ENCODE measurements at regions not wholly inside any gene's neighbourhood (a gene's known extent, or its start where the extent isn't known, plus 50 kb on each side); places are given as distances from the start of the nearest gene placed in this dataset.

GRCh38 chr9:129481424-129481809 is 139.5 kb downstream of the C9orf50 start:
- TF ChIP-seq RFX5 (IDR thresholded peaks at IDR 0.05; ENCODE audit: low read depth, low read length) (no peak), MAFK (IDR thresholded peaks at IDR 0.05; ENCODE audit: low read depth, low read length) (no peak), MXI1 (IDR thresholded peaks at IDR 0.05; ENCODE audit: borderline replicate concordance, low read depth, low read length) (no peak), RAD21 (IDR thresholded peaks at IDR 0.05; ENCODE audit: low read length) (no peak), CHD1 (IDR thresholded peaks at IDR 0.05; ENCODE audit: low read depth, low read length) (no peak), RCOR1 (IDR thresholded peaks at IDR 0.05; ENCODE audit: insufficient replicate concordance, low read length) (no peak), POLR2A (IDR thresholded peaks at IDR 0.05; ENCODE audit: low read depth, low read length) (no peak), BHLHE40 (IDR thresholded peaks at IDR 0.05; ENCODE audit: low read depth, low read length) (no peak), FOS (IDR thresholded peaks at IDR 0.05; ENCODE audit: low read depth, low read length) (no peak), SMC3 (IDR thresholded peaks at IDR 0.05; ENCODE audit: low read depth, low read length) (no peak), CEBPB (IDR thresholded peaks at IDR 0.05; ENCODE audit: low read depth, low read length) (no peak), NFE2L2 (IDR thresholded peaks at IDR 0.05; ENCODE audit: low read depth, low read length) (no peak), MAZ (IDR thresholded peaks at IDR 0.05; ENCODE audit: borderline replicate concordance, low read depth, low read length) (no peak)
- TF ChIP-seq, protein P1, sequence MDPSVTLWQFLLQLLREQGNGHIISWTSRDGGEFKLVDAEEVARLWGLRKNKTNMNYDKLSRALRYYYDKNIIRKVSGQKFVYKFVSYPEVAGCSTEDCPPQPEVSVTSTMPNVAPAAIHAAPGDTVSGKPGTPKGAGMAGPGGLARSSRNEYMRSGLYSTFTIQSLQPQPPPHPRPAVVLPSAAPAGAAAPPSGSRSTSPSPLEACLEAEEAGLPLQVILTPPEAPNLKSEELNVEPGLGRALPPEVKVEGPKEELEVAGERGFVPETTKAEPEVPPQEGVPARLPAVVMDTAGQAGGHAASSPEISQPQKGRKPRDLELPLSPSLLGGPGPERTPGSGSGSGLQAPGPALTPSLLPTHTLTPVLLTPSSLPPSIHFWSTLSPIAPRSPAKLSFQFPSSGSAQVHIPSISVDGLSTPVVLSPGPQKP (IDR thresholded peaks at IDR 0.05; ENCODE audit: borderline replicate concordance, low read depth, low read length): no peak
- TF ChIP-seq, protein P2, sequence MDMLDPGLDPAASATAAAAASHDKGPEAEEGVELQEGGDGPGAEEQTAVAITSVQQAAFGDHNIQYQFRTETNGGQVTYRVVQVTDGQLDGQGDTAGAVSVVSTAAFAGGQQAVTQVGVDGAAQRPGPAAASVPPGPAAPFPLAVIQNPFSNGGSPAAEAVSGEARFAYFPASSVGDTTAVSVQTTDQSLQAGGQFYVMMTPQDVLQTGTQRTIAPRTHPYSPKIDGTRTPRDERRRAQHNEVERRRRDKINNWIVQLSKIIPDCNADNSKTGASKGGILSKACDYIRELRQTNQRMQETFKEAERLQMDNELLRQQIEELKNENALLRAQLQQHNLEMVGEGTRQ (IDR thresholded peaks at IDR 0.05; ENCODE audit: low read depth, low read length): no peak
- TF ChIP-seq, protein P3, sequence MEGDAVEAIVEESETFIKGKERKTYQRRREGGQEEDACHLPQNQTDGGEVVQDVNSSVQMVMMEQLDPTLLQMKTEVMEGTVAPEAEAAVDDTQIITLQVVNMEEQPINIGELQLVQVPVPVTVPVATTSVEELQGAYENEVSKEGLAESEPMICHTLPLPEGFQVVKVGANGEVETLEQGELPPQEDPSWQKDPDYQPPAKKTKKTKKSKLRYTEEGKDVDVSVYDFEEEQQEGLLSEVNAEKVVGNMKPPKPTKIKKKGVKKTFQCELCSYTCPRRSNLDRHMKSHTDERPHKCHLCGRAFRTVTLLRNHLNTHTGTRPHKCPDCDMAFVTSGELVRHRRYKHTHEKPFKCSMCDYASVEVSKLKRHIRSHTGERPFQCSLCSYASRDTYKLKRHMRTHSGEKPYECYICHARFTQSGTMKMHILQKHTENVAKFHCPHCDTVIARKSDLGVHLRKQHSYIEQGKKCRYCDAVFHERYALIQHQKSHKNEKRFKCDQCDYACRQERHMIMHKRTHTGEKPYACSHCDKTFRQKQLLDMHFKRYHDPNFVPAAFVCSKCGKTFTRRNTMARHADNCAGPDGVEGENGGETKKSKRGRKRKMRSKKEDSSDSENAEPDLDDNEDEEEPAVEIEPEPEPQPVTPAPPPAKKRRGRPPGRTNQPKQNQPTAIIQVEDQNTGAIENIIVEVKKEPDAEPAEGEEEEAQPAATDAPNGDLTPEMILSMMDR (conservative IDR thresholded peaks at IDR 0.05; ENCODE audit: low read depth, low read length): no peak
- DNase-seq (no peak), ATAC-seq (ENCODE audit: low read depth) (no peak)
- Histone ChIP-seq H3K36me3 (ENCODE audit: control insufficient read depth, insufficient read depth, low read length) (no peaks in the 10 kb centered on the region), H3K27ac (ENCODE audit: insufficient read depth, low read length) (peak overlapping the region; percentile 95), H2BK120ac (ENCODE audit: low read depth, low read length) (peak overlapping the region; percentile 95), H3K79me1 (ENCODE audit: low read depth in 1 of 2, low read length in 2 of 2) (peaks cover 15 to 39% of the 10 kb centered on the region in 2 experiments), H2BK5ac (ENCODE audit: low read depth, low read length, poor library complexity, severe bottlenecking) (peak overlapping the region; percentile 97), H2AK9ac (replicated peaks; ENCODE audit: low read depth, low read length, poor library complexity) (peak overlapping the region; percentile 98), H4K91ac (ENCODE audit: insufficient read depth, low read depth, low read length) (peak overlapping the region; percentile 97), H3K9me1 (ENCODE audit: insufficient read depth, low read length) (peaks cover 35% of the 10 kb centered on the region), H3K9me3 (ENCODE audit: control insufficient read depth, insufficient read depth, low read length) (no peaks in the 10 kb centered on the region), H3K4me2 (ENCODE audit: low read depth, low read length) (no peak overlapping the region), H2BK15ac (ENCODE audit: low read depth, low read length) (peak overlapping the region; percentile 92), H3K4me1 (ENCODE audit: control insufficient read depth, insufficient read depth, low read length) (peaks cover 39% of the 10 kb centered on the region), H4K8ac (ENCODE audit: low read depth in 2 of 2, low read length in 2 of 2) (peak overlapping the region; percentile 83 to 96), H3K23ac (ENCODE audit: low read depth, low read length) (peak overlapping the region; percentile 92), H2BK20ac (ENCODE audit: low read depth, low read length) (peak overlapping the region; percentile 94), H3K56ac (ENCODE audit: extremely low read depth, insufficient read depth, low read length) (peak overlapping the region; percentile 91; the same call in 1 of the 2 replicates), H4K20me1 (ENCODE audit: insufficient read depth, low read length) (no peaks in the 10 kb centered on the region), H2AFZ (replicated peaks; ENCODE audit: low read length, poor library complexity) (peak overlapping the region; percentile 84), H3K9ac (ENCODE audit: low read depth, low read length) (peak overlapping the region; percentile 75), H3K18ac (ENCODE audit: low read depth, low read length) (peak overlapping the region; percentile 68; the same call in 1 of the 2 replicates), H4K5ac (ENCODE audit: low read depth, low read length) (peak overlapping the region; percentile 77), H3K4ac (ENCODE audit: low read depth, low read length) (peak overlapping the region; percentile 98), H3K4me3 (ENCODE audit: insufficient read depth, low read depth, low read length) (no peak overlapping the region), H3K27me3 (ENCODE audit: control insufficient read depth, insufficient read depth, low read length) (no peaks in the 10 kb centered on the region), H2AK5ac (ENCODE audit: low read depth, low read length) (peak overlapping the region; percentile 97), H3K14ac (replicated peaks; ENCODE audit: low read depth, low read length) (peak overlapping the region; percentile 92)
- intact Hi-C loops (cut with micrococcal nuclease) (no loop called here), dilution Hi-C loops (cut with HindIII; ENCODE audit: low sequenced_read_pairs, unreplicated experiment) (no loop called here), in situ Hi-C loops (cut with MboI; ENCODE audit: low sequenced_read_pairs) (no loop called here)
- no TSS peak for BruUV-seq (replicated peaks)
- no CpG with 5 or more reads among the region's 9 CpGs for WGBS, 2 experiments (ENCODE audit: extremely low coverage in 2 of 2, insufficient read length in 1 of 2)
- CTCF ChIA-PET: no interaction called here
- POLR2A ChIA-PET (ENCODE audit: unreplicated experiment): interaction anchor here (0.5 to 2.7 kb wide), 3 partner anchors 144 to 307 kb away, joined by 3 to 14 read pairs (median 6); partner anchors contain the start of gene IER5L
